SK-N-MC (cell line): ENCODE measurements at regions not wholly inside any gene's neighbourhood (a gene's known extent, or its start where the extent isn't known, plus 50 kb on each side); places are given as distances from the start of the nearest gene placed in this dataset.

Source experiments
- EZH2 ChIP-seq: fragments of 200-600 bp; sonication (generic); IDR thresholded peaks from one replicate; pipeline ENCODE4 v1.6.1; 2017; ENCODE audit warnings: antibody characterized with exemption
- FOXP2 ChIP-seq: optimal IDR thresholded peaks from 2 replicates; pipeline ENCODE3; 2011; ENCODE audit warnings: mild to moderate bottlenecking, moderate library complexity; ENCODE audit not compliant: insufficient read depth; ENCODE audit errors: extremely low read length, control extremely low read depth

DNA sequence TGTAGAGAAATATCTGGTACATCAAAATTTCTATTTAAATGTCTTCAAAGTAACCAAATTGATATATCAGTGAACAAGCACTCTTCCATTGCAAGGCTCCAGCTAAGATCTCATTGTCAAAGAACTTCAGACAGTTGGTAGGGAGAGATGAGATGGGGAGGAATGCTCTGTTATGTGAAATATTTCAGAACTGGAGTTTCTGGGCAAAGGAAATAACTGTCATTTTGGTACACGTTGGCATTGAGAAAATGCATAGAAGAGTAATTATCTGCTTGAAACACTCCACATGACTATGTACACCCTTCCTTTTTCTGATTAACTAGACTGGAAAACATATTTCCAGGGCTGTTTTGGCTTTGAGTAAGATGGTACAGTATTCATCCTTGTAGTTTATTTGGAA is 297.5 kb upstream of the RASGRP1 start:
- TF ChIP-seq FOXP2 (no peak), EZH2 (no peak)
